Upper lobe of left lung (tissue), 4 donors: ENCODE measurements at regions not wholly inside any gene's neighbourhood (a gene's known extent, or its start where the extent isn't known, plus 50 kb on each side); places are given as distances from the start of the nearest gene placed in this dataset.

ENCODE experiments used
- CTCF ChIP-seq, 6 experiments: fragments of 450-650 bp in 4 of 6; fragments of 200-600 bp in 2 of 6; sonication (generic) in 2 of 6; IDR thresholded peaks; one replicate each; pipeline ENCODE4 v1.5.1; 2016 to 2019; ENCODE audit warnings: antibody characterized with exemption in 6 of 6
- POLR2A ChIP-seq, 4 donors: fragments of 450-650 bp; IDR thresholded peaks; one replicate each; pipeline ENCODE4 v1.5.1; 2016 to 2017; ENCODE audit warnings: antibody characterized with exemption in 4 of 4, mild to moderate bottlenecking in 2 of 4

GRCh38 chrY:14411334-14411733 lies 113.0 kb upstream of the NLGN4Y start:
- no peak for TF ChIP-seq POLR2A (IDR thresholded peaks at IDR 0.05)
- no peak for TF ChIP-seq CTCF (IDR thresholded peaks at IDR 0.05)
